ENCODE measurements at regions not wholly inside any gene's neighbourhood (a gene's known extent, or its start where the extent isn't known, plus 50 kb on each side); places are given as distances from the start of the nearest gene placed in this dataset.

GRCh38 chr16:64416216-64417005 is 705.5 kb downstream of the CDH11 start:
- Mint-ChIP-seq H3K9me3 (peaks cover 21% of the 10 kb centered on the region), H3K27ac (no peak overlapping the region), H3K4me1 (ENCODE audit: low read depth) (no peaks in the 10 kb centered on the region), H3K36me3 (ENCODE audit: low read depth) (no peaks in the 10 kb centered on the region), H3K27me3 (no peaks in the 10 kb centered on the region), H3K4me3 (no peak overlapping the region)
- Histone ChIP-seq H3K9me3 (ENCODE audit: control insufficient read depth in 1 of 2, insufficient read depth in 1 of 2, low read length in 2 of 2) (peaks cover 0 to 6% of the 10 kb centered on the region in 2 experiments), H3K36me3 (ENCODE audit: insufficient read depth, low read length) (no peaks in the 10 kb centered on the region), H3K27ac (ENCODE audit: low read depth in 1 of 2, low read length in 2 of 2) (no peak overlapping the region), H3K4me1 (ENCODE audit: insufficient read depth, low read length) (no peaks in the 10 kb centered on the region), H3K4me3 (ENCODE audit: low read length) (no peak overlapping the region), H3K27me3 (ENCODE audit: control insufficient read depth in 1 of 2, insufficient read depth in 2 of 2, low read length in 2 of 2) (no peaks in the 10 kb centered on the region)
- intact Hi-C loops (cut with DNase I, micrococcal nuclease), result no loop called here
- ATAC-seq (ENCODE audit: poor library complexity) (no peak), DNase-seq (no peak)
- ChIA-PET CTCF (no interaction called here), POLR2A (no interaction called here)
- TF ChIP-seq, protein P1, sequence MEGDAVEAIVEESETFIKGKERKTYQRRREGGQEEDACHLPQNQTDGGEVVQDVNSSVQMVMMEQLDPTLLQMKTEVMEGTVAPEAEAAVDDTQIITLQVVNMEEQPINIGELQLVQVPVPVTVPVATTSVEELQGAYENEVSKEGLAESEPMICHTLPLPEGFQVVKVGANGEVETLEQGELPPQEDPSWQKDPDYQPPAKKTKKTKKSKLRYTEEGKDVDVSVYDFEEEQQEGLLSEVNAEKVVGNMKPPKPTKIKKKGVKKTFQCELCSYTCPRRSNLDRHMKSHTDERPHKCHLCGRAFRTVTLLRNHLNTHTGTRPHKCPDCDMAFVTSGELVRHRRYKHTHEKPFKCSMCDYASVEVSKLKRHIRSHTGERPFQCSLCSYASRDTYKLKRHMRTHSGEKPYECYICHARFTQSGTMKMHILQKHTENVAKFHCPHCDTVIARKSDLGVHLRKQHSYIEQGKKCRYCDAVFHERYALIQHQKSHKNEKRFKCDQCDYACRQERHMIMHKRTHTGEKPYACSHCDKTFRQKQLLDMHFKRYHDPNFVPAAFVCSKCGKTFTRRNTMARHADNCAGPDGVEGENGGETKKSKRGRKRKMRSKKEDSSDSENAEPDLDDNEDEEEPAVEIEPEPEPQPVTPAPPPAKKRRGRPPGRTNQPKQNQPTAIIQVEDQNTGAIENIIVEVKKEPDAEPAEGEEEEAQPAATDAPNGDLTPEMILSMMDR (IDR thresholded peaks at IDR 0.05), result no peak

DNA sequence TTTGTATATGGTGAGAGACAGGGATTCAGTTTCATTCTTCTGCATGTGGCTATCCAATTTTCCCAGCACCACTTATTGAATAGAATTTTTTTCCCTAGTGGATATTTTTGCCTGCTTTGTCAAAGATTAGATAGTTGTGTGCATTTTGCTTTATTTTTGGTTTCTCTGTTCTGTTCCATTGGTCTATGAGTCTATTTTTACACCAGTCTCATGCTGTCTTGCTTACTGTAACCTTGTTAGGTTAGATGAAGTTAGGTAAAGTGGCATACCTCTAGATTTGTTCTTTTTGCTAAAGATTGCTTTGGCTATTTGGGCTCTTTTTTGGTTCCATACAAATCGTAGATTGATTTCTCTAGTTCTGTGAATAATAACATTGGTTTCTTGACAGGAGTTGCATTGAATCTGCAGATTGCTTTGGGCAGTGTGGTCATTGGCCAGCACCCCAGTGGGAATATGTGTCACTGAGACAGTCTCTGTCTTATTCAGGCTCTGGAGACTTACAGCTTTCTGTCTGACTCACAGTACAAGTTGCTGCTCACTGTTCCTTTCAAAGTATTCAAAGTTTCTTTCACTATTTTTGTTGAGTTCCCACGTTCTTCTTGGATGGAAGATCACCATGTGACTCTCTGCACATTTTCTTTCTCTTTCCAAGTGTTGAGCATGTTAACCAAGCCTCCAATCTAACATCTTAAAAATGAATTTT is 709.1 kb downstream of the CDH11 start:
- intact Hi-C loops (cut with DNase I, micrococcal nuclease), result no loop called here
- CTCF ChIA-PET, result no interaction called here
- Histone ChIP-seq H3K4me3 (ENCODE audit: low read length) (no peak overlapping the region), H3K4me1 (ENCODE audit: insufficient read depth, low read length) (no peaks in the 10 kb centered on the region), H3K9me3 (ENCODE audit: control insufficient read depth in 1 of 2, insufficient read depth in 1 of 2, low read length in 2 of 2) (peaks cover 0 to 17% of the 10 kb centered on the region in 2 experiments), H3K27me3 (ENCODE audit: control insufficient read depth in 1 of 2, insufficient read depth in 2 of 2, low read length in 2 of 2) (no peaks in the 10 kb centered on the region), H3K27ac (ENCODE audit: low read depth in 1 of 2, low read length in 2 of 2) (no peak overlapping the region), H3K36me3 (ENCODE audit: insufficient read depth, low read length) (no peaks in the 10 kb centered on the region)
- H3K4me1 Mint-ChIP-seq (ENCODE audit: low read depth), result no peaks in the 10 kb centered on the region
- H3K9me3 Mint-ChIP-seq, result peaks cover 14% of the 10 kb centered on the region
- H3K36me3 Mint-ChIP-seq (ENCODE audit: low read depth), result no peaks in the 10 kb centered on the region
- no peak overlapping the region for H3K4me3 Mint-ChIP-seq
- H3K27ac Mint-ChIP-seq, result no peak overlapping the region
- POLR2A ChIA-PET, result no interaction called here
- ATAC-seq (ENCODE audit: poor library complexity), result no peak
- no peak for DNase-seq
- no peaks in the 10 kb centered on the region for H3K27me3 Mint-ChIP-seq
- TF ChIP-seq, protein P1 (IDR thresholded peaks at IDR 0.05), result no peak

DNA sequence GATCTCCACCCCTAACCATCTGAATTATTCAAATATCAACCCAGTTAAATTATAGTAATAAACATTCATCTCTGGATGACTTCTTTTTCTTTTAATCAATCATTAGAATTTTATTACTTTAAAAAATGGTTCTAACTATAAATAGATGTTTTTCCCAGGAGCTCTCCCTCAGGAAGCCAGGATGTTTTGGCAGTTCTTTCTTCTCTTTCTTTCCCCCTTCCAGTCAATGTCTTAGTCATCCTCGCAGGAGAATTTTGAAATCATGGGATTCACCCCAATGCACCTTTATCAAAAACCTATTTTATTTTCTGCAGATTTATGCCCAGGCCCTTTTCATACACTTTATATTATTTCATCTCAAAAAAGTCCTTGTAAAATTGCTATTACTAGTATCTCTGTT is 711.6 kb downstream of the CDH11 start:
- H3K27me3 ChIP-seq (ENCODE audit: control insufficient read depth in 1 of 2, insufficient read depth in 2 of 2, low read length in 2 of 2), result no peaks in the 10 kb centered on the region
- Mint-ChIP-seq H3K4me3 (no peak overlapping the region), H3K36me3 (ENCODE audit: low read depth) (no peaks in the 10 kb centered on the region), H3K27ac (no peak overlapping the region), H3K27me3 (no peaks in the 10 kb centered on the region), H3K4me1 (ENCODE audit: low read depth) (no peaks in the 10 kb centered on the region), H3K9me3 (peaks cover 16% of the 10 kb centered on the region)
- no peak for ATAC-seq (ENCODE audit: poor library complexity)
- H3K36me3 ChIP-seq (ENCODE audit: insufficient read depth, low read length), result no peaks in the 10 kb centered on the region
- no peak overlapping the region for H3K27ac ChIP-seq (ENCODE audit: low read depth in 1 of 2, low read length in 2 of 2)
- ChIA-PET CTCF (no interaction called here), POLR2A (no interaction called here)
- TF ChIP-seq, protein P1 (IDR thresholded peaks at IDR 0.05), result no peak
- DNase-seq, result no peak
- H3K4me1 ChIP-seq (ENCODE audit: insufficient read depth, low read length), result no peaks in the 10 kb centered on the region
- H3K9me3 ChIP-seq (ENCODE audit: control insufficient read depth in 1 of 2, insufficient read depth in 1 of 2, low read length in 2 of 2), result peaks cover 0 to 17% of the 10 kb centered on the region in 2 experiments
- intact Hi-C loops (cut with DNase I, micrococcal nuclease), result no loop called here
- H3K4me3 ChIP-seq (ENCODE audit: low read length), result no peak overlapping the region

Measured in CD4-positive, alpha-beta T cell (primary cell).